ENCODE measurements at regions not wholly inside any gene's neighbourhood (a gene's known extent, or its start where the extent isn't known, plus 50 kb on each side); places are given as distances from the start of the nearest gene placed in this dataset.

DNA sequence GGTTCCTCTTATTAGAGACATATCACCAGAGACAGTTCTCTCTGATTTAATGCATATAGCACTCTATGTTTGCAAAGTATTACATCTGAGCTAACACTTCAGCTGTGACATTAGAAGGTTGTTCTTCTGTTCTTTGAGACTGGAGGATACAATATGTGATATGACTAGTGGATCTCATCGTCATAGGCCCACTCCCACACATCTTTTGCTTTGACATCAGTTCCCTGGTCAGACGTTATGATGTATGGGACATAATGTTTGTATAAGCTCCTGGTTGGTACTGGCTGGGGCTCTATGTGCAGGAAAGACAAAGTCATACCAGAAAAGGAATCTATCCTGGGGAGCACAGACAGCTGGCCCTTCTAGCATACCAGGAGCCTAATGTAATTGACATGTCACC lies 57.7 kb upstream of the MAML3 start:
- TF ChIP-seq CTCF (IDR thresholded peaks at IDR 0.05) = no peak
- no peak for TF ChIP-seq POLR2AphosphoS5 (IDR thresholded peaks at IDR 0.05; ENCODE audit: insufficient read depth in 1 of 2, low read depth in 1 of 2)
- no peak for TF ChIP-seq POLR2A (IDR thresholded peaks at IDR 0.05)

Data from vagina (tissue), 2 donors.